Cardiac septum (tissue), 1 donor: ENCODE measurements at regions not wholly inside any gene's neighbourhood (a gene's known extent, or its start where the extent isn't known, plus 50 kb on each side); places are given as distances from the start of the nearest gene placed in this dataset.
"Not testable (repeated sequence)": the region's sequence is repeated elsewhere in the genome, so short reads cannot be mapped to it uniquely, and the experiment has no call there.

Experiments
- DNase-seq: peaks from one replicate; pipeline ENCODE4 v3.0.0-alpha.2; 2020; ENCODE audit warnings: low spot score
- intact Hi-C: fragments of 100-400 bp; cut with DNase I; formaldehyde crosslinking; loops from one replicate; pipeline ENCODE4 v1.14.0; 2022
- donor health status: DM: no; HTN: no; CAD: no.

DNA sequence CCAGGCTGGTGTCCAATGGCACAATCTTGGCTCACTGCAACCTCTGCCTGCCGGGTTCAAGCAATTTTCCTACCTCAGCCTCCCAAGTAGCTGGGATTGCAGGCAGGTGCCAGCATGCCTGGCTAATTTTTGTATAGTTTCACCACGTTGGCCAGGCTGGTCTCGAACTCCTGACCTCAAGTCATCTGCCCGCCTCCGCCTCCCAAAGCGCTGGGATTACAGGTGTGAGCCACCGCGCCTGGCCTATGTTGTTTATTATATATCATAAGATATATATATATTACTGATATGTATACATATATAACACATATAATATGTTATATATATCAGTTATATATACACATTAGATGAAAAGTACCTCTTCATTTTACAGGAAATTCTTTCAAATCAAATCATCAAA is 914.7 kb downstream of the FOXD4L5 start:
- intact Hi-C loops, DNase-seq: not testable (repeated sequence)

- DNase-seq, intact Hi-C loops: not testable (repeated sequence)
Observed at GRCh38 chr9:64369644-64370043, 915.4 kb downstream of the FOXD4L5 start.

- peak; percentile 91 for DNase-seq
- intact Hi-C loops, result not testable (repeated sequence)
Observed at GRCh38 chr9:64369114-64369513, 915.9 kb downstream of the FOXD4L5 start.

- intact Hi-C loops, result not testable (repeated sequence)
Observed at GRCh38 chr9:64368644-64368942, 916.4 kb downstream of the FOXD4L5 start.

GRCh38 chr9:64367826-64368643 is 917.0 kb downstream of the FOXD4L5 start:
- intact Hi-C loops, DNase-seq: not testable (repeated sequence)

More at GRCh38 chr9:64368644-64368942, 916.4 kb downstream of the FOXD4L5 start:
- DNase-seq, result peak; percentile 33
